Liver (tissue), 3 donors: ENCODE measurements at regions not wholly inside any gene's neighbourhood (a gene's known extent, or its start where the extent isn't known, plus 50 kb on each side); places are given as distances from the start of the nearest gene placed in this dataset.

ENCODE experiments used
- FOXA2 ChIP-seq: IDR thresholded peaks from 2 replicates; pipeline ENCODE4 v1.6.1; 2016; ENCODE audit warnings: antibody characterized with exemption
- GABPA ChIP-seq, 2 donors: IDR thresholded peaks in 1 of 2; conservative IDR thresholded peaks in 1 of 2; 2 replicates each; pipeline ENCODE4 v1.6.1; 2016; ENCODE audit warnings: antibody characterized with exemption in 2 of 2, mild to moderate bottlenecking in 1 of 2, moderate library complexity in 1 of 2
- HNF4G ChIP-seq: IDR thresholded peaks from 2 replicates; pipeline ENCODE4 v1.6.1; 2016; ENCODE audit warnings: antibody characterized with exemption
- JUND ChIP-seq, 2 donors: IDR thresholded peaks; 2 replicates each; pipeline ENCODE4 v1.6.1; 2016; ENCODE audit warnings: antibody characterized with exemption in 2 of 2
- RXRA ChIP-seq, 2 donors: IDR thresholded peaks; 2 replicates each; pipeline ENCODE4 v1.6.1; 2017 to 2018; ENCODE audit warnings: antibody characterized with exemption in 2 of 2, mild to moderate bottlenecking in 1 of 2
- SP1 ChIP-seq: IDR thresholded peaks from 2 replicates; pipeline ENCODE4 v1.6.1; 2018; ENCODE audit warnings: antibody characterized with exemption, mild to moderate bottlenecking
- TAF1 ChIP-seq: conservative IDR thresholded peaks from 2 replicates; pipeline ENCODE4 v1.6.1; 2016; ENCODE audit warnings: antibody characterized with exemption, mild to moderate bottlenecking
- YY1 ChIP-seq: IDR thresholded peaks from 2 replicates; pipeline ENCODE4 v1.6.1; 2016; ENCODE audit warnings: antibody characterized with exemption, mild to moderate bottlenecking
- TF ChIP-seq, protein P1 (sequence below): fragments of 150-350 bp; IDR thresholded peaks from 2 replicates; pipeline ENCODE4 v1.5.1; 2017; ENCODE audit warnings: improper control_type of control experiment, low read depth, low read length; ENCODE audit not compliant: missing input control
- TF ChIP-seq, protein P2 (sequence below): IDR thresholded peaks from 2 replicates; pipeline ENCODE4 v1.6.1; 2016; ENCODE audit warnings: antibody characterized with exemption
- TF ChIP-seq, protein P3 (sequence below): IDR thresholded peaks from 2 replicates; pipeline ENCODE4 v1.6.1; 2016; ENCODE audit warnings: antibody characterized with exemption, mild to moderate bottlenecking
- TF ChIP-seq, protein P4 (sequence below): IDR thresholded peaks from 2 replicates; pipeline ENCODE4 v1.6.1; 2016; ENCODE audit warnings: antibody characterized with exemption
- TF ChIP-seq, protein P5 (sequence below): IDR thresholded peaks from 2 replicates; pipeline ENCODE4 v1.6.1; 2016; ENCODE audit warnings: antibody characterized with exemption
- donor health status: healthy.
- donor health status: healthy.

DNA sequence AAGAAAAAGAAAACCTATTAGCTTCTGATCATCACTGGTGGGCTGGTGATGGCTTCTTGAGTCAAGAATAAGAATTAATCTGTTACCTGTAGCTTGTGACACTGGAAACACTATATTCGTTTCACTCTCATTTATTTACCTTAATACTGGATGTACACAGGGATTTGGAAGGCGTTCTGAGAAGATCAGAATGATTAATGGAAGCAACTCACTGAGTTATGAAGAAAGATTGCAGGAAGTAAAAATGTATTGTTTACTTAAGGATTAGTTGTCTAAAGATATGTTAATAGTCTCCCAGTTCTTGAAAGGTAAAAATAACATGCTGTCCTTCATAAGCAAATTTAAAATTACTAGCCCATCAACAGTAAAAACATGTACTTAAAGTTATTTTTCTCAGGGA is 644.9 kb upstream of the NCAM2 start:
- no peak for TF ChIP-seq YY1
- TF ChIP-seq JUND (IDR thresholded peaks at IDR 0.05): no peak
- TF ChIP-seq, protein P1, sequence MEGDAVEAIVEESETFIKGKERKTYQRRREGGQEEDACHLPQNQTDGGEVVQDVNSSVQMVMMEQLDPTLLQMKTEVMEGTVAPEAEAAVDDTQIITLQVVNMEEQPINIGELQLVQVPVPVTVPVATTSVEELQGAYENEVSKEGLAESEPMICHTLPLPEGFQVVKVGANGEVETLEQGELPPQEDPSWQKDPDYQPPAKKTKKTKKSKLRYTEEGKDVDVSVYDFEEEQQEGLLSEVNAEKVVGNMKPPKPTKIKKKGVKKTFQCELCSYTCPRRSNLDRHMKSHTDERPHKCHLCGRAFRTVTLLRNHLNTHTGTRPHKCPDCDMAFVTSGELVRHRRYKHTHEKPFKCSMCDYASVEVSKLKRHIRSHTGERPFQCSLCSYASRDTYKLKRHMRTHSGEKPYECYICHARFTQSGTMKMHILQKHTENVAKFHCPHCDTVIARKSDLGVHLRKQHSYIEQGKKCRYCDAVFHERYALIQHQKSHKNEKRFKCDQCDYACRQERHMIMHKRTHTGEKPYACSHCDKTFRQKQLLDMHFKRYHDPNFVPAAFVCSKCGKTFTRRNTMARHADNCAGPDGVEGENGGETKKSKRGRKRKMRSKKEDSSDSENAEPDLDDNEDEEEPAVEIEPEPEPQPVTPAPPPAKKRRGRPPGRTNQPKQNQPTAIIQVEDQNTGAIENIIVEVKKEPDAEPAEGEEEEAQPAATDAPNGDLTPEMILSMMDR: no peak
- no peak for TF ChIP-seq TAF1
- TF ChIP-seq, protein P2, sequence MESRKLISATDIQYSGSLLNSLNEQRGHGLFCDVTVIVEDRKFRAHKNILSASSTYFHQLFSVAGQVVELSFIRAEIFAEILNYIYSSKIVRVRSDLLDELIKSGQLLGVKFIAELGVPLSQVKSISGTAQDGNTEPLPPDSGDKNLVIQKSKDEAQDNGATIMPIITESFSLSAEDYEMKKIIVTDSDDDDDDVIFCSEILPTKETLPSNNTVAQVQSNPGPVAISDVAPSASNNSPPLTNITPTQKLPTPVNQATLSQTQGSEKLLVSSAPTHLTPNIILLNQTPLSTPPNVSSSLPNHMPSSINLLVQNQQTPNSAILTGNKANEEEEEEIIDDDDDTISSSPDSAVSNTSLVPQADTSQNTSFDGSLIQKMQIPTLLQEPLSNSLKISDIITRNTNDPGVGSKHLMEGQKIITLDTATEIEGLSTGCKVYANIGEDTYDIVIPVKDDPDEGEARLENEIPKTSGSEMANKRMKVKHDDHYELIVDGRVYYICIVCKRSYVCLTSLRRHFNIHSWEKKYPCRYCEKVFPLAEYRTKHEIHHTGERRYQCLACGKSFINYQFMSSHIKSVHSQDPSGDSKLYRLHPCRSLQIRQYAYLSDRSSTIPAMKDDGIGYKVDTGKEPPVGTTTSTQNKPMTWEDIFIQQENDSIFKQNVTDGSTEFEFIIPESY: no peak
- no peak for TF ChIP-seq RXRA (IDR thresholded peaks at IDR 0.05)
- TF ChIP-seq, protein P3, sequence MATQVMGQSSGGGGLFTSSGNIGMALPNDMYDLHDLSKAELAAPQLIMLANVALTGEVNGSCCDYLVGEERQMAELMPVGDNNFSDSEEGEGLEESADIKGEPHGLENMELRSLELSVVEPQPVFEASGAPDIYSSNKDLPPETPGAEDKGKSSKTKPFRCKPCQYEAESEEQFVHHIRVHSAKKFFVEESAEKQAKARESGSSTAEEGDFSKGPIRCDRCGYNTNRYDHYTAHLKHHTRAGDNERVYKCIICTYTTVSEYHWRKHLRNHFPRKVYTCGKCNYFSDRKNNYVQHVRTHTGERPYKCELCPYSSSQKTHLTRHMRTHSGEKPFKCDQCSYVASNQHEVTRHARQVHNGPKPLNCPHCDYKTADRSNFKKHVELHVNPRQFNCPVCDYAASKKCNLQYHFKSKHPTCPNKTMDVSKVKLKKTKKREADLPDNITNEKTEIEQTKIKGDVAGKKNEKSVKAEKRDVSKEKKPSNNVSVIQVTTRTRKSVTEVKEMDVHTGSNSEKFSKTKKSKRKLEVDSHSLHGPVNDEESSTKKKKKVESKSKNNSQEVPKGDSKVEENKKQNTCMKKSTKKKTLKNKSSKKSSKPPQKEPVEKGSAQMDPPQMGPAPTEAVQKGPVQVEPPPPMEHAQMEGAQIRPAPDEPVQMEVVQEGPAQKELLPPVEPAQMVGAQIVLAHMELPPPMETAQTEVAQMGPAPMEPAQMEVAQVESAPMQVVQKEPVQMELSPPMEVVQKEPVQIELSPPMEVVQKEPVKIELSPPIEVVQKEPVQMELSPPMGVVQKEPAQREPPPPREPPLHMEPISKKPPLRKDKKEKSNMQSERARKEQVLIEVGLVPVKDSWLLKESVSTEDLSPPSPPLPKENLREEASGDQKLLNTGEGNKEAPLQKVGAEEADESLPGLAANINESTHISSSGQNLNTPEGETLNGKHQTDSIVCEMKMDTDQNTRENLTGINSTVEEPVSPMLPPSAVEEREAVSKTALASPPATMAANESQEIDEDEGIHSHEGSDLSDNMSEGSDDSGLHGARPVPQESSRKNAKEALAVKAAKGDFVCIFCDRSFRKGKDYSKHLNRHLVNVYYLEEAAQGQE: no peak
- no peak for TF ChIP-seq HNF4G
- TF ChIP-seq, protein P4, sequence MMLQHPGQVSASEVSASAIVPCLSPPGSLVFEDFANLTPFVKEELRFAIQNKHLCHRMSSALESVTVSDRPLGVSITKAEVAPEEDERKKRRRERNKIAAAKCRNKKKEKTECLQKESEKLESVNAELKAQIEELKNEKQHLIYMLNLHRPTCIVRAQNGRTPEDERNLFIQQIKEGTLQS: no peak
- TF ChIP-seq, protein P5, sequence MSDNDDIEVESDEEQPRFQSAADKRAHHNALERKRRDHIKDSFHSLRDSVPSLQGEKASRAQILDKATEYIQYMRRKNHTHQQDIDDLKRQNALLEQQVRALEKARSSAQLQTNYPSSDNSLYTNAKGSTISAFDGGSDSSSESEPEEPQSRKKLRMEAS: no peak
- TF ChIP-seq FOXA2: no peak
- TF ChIP-seq GABPA (IDR thresholded peaks at IDR 0.05 in 1 of 2, conservative IDR thresholded peaks at IDR 0.05 in 1 of 2): no peak
- TF ChIP-seq SP1: no peak
